C4-2B (cell line): ENCODE measurements at regions not wholly inside any gene's neighbourhood (a gene's known extent, or its start where the extent isn't known, plus 50 kb on each side); places are given as distances from the start of the nearest gene placed in this dataset.

Experiments
- H3K27ac ChIP-seq: fragments of 450-650 bp; 2 replicates; pipeline ENCODE4 v1.5.1; 2017
- ZFX ChIP-seq: fragments of 450-650 bp; IDR thresholded peaks from 2 replicates; pipeline ENCODE4 v1.6.1; 2017
- TF ChIP-seq, protein P1 (sequence below): fragments of 450-650 bp; conservative IDR thresholded peaks from 2 replicates; pipeline ENCODE4 v1.5.1; 2017; ENCODE audit warnings: mild to moderate bottlenecking

DNA sequence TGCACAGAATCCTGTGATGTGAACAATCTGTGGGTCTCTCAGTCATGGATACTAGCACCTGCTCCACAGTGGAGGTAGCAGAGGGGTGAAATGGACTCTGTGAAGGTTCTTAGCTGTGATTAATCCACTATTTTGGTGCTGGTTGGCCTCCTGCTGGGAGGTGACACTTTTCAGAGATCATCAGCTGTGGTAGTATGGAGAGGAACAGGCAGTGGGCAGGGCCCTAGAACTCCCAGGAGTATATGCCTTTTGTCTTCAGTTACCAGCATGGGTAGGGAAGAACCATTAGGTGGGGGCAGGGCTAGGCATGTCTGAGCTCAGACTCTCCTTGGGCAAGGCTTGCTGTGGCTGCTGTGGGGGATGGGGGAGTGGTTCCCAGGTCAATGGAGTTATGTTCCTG lies 54.0 kb upstream of the KCNJ15 start:
- TF ChIP-seq, protein P1, sequence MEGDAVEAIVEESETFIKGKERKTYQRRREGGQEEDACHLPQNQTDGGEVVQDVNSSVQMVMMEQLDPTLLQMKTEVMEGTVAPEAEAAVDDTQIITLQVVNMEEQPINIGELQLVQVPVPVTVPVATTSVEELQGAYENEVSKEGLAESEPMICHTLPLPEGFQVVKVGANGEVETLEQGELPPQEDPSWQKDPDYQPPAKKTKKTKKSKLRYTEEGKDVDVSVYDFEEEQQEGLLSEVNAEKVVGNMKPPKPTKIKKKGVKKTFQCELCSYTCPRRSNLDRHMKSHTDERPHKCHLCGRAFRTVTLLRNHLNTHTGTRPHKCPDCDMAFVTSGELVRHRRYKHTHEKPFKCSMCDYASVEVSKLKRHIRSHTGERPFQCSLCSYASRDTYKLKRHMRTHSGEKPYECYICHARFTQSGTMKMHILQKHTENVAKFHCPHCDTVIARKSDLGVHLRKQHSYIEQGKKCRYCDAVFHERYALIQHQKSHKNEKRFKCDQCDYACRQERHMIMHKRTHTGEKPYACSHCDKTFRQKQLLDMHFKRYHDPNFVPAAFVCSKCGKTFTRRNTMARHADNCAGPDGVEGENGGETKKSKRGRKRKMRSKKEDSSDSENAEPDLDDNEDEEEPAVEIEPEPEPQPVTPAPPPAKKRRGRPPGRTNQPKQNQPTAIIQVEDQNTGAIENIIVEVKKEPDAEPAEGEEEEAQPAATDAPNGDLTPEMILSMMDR, result no peak
- TF ChIP-seq ZFX, result no peak
- H3K27ac ChIP-seq, result no peak overlapping the region

DNA sequence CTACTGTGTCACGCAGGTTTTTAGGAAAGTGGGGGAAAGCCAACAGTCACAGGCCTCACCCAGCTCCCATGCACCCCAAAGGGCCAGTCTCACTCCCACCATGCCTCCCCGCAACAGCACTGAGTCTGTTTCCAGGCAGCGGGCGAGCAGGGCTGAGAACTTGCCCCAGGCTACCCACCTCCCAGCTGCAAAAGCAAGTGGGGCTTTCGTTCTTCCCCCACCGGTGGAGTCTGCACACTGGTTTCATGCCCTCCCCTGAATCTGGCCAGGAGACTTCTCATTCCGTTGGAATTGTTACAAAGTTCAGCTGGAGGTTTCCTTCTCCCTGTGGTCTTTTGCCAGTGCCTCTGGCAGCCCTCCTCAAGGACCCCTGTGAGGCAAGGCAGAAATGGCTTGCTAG lies 53.6 kb upstream of the KCNJ15 start:
- TF ChIP-seq, protein P1, result no peak
- no peak for TF ChIP-seq ZFX

DNA sequence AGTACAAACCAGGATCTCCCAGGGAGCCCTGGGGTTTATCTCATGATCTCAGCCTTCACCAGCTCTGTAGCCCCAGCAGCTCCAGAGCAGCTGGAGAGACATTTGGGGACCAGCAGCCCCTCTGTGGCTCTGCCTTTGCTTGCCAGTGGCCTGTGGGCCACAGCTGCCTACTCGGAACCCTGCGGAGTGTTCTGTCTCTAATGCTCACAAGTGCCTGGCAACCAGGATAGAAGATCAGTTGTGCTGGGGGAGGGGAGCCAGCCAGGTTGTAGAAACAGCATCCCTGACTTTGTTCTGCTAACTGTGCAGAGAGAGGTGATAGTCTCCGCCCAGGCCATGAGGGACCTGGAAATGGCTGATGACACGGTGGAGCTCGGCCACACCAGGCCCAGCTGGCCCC lies 50.9 kb upstream of the KCNJ15 start:
- no peak overlapping the region for H3K27ac ChIP-seq
- TF ChIP-seq ZFX, result no peak
- TF ChIP-seq, protein P1, result no peak

More for the DNA sequence above, 53.6 kb upstream of the KCNJ15 start:
- H3K27ac ChIP-seq, result no peak overlapping the region

DNA sequence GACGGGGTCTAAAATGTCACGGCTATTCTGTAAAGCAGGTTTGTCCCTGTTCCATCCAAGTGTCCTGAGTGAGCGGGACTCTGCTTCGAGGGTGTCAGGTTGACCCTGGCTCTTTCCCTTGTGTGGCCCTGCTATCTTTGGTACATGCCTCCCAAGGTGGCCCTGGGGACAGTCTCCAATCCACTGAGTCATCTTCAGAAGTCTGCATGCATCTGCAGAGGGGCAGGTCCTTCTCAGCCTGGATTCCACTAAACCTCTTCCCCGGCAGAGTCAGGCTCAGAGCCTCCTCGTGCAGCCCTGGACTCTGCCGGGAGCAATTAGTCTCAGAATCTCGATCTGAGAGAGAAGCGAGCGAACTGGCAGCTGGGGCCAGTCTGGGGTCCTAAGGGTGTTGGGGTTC lies 50.1 kb upstream of the KCNJ15 start:
- no peak for TF ChIP-seq ZFX
- TF ChIP-seq, protein P1, result no peak

More for the DNA sequence above, 50.1 kb upstream of the KCNJ15 start:
- no peak overlapping the region for H3K27ac ChIP-seq
